HG03066 (cell line): ENCODE measurements at regions not wholly inside any gene's neighbourhood (a gene's known extent, or its start where the extent isn't known, plus 50 kb on each side); places are given as distances from the start of the nearest gene placed in this dataset.

Experiments
- ATAC-seq: cut with Tn5 transposase; IDR thresholded peaks from one replicate; pipeline ENCODE4 v1.9.1; 2021; ENCODE audit warnings: low read depth; ENCODE audit not compliant: unreplicated experiment

- no peak for ATAC-seq
Measured at GRCh38 chr5:58261605-58262004, 198.3 kb downstream of the PLK2 start.

DNA sequence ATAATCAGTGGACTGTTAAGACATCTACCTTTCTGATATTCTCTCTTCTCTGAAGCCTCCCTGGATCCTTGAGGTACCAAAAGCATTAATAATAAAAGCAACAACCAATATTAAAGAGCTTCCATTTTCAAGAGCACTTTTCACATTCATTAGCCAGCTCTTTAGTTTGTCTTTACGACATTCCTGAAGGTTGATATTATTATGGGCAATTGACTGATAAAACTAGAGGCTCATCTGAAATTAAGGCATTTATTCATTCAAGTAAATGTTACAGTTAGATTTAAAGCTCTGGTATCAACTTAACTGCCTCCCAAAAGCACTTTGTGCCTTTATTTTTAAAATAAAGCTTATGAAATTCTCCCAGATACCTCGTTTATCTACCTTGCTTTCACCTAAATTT is 199.6 kb downstream of the PLK2 start:
- ATAC-seq = no peak

GRCh38 chr5:58259685-58260152 is 200.2 kb downstream of the PLK2 start:
- no peak for ATAC-seq

DNA sequence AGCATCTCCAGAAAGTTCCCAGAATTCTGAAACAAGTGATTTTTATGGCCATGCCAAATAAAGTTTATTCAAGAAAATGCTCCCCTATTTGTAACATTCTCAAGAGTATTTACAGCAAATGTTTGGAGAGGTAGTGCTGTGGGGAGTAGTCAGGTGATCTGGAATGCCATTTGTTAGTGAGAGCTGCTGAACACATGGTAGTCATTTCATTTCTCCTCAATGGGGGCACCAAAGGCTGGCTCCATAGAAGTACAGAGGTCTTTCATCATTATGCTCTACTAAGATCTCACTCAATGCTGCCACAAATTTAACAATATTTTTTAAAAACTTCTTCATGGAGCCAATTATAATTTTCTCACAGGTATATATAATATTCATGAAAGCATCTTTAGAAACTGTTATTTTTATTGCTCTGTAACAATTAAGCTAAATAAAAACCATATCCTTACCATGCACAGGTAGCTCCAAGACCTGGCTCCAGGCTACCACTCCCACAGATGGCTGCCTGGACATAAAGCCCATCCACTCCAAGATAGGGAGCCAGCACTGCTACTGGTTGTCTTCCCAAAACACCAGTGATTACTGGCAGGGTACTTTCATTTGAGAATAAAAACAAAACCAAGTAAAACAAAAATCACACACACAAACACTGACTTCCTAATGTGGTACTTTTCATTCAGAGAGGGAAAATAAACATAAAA is 200.8 kb downstream of the PLK2 start:
- no peak for ATAC-seq

- ATAC-seq = no peak
Measured at GRCh38 chr5:58255970-58256369, 203.9 kb downstream of the PLK2 start.

- no peak for ATAC-seq
Measured at GRCh38 chr5:58255386-58255785, 204.5 kb downstream of the PLK2 start.

DNA sequence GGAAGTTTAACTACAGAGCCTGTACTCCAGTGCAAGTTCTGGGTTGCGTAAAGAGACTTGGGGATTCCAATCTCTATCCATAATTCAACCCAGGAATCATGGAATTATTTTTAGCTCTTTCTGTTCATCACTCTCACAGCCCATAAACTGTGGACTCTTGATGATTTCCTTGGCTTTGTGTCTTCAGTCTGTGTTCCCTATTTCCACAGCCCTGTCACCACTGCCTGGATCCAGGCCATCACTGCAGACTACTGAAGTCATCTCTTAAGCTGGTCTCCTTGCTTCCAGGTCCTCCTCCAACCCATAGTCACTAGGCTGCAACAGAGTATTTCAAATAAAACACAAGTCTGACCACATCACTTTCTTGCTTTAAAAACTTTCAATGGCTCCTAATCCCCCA is 211.7 kb downstream of the PLK2 start:
- ATAC-seq = no peak

DNA sequence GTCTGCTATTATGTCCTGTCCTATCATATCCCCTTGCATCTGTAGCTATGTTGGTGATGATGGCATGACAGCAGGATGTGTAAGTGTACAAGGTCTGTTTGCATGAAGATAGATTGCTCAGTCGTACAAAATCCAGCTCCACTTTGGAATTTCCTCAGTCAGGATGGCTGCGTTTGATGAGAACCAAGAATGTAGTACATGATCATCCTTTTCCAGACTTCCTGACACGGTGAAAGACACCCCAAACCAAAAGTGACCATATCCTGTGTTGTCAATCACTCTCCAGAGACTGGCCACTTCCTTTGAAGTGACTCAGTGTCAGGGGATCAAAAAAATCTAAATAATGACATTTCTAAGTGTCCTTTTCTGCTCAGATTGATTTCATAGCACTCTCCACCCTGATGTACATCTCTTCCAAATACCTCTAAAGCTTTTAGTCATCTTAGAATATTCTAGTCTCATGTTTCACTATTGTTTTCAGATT is 213.4 kb downstream of the PLK2 start:
- ATAC-seq = no peak

- ATAC-seq = no peak
Measured at GRCh38 chr5:58245476-58245840, 214.4 kb downstream of the PLK2 start.

DNA sequence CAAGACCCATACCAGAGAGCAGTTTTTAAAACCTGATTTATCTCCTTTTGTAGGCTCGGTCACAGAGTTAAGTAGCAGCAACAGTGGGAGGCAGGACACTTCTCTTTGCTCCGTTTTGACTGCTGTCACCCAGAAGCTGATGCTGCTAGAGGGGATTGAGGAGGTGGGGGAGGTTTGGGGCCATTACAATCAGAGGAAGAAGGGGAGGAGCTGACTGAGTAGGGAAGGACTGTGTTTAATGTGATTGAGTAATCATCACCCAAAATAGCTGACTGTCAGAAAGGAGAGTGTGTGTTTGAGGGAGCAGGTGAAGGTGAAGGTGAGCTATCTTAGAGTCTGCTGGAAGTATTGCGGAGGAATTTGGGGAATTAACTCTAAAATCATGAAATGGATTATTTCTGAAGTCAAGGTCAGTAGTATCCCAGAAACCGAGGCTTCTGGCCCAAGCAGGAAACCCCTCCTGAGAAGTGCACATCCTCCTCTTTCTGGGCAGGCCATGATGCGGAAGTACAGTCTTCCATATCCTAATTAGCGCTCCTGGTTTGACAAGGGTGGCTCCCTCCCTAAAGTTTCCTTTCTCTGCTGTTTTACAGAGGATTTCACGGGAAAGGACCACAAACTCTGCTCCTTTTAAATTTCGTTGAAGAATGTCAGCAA is 214.9 kb downstream of the PLK2 start:
- ATAC-seq = no peak

DNA sequence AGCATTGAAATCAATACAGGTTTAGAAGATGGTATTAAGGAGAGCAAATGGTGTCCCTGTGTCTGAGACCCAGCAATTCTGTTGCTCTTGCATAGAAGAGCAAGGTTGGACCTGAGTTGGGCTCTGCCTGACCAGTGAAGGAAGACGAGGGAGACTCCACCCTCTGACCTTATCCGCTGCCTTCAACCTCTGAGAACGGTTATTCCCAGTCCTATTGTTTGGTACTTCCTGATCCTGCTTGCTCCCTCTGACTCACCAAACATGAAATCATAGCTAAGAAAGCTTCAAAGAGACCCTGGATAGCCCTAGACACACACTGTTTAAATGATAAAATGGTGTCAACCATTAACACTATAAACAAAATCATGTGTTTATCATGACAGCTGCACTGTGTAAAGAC is 218.5 kb downstream of the PLK2 start:
- ATAC-seq = no peak

DNA sequence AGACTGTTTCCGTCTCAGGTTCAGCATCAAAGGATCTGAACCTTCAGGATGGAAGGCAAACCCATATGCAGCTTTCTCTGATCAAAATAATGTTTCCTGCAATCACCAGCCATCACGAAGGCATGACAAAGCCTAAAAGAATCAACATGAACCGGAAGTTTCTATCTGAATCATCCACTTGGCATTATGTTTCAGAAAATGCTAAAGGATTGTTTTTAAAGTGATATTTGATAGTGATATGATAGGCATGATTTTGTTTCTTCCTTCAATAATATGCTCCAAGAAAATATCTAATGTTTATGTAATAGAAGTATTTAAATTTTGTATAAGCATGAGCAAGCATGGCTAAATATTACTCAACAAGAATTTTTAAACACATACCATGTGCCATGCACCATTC is 219.6 kb downstream of the PLK2 start:
- ATAC-seq = no peak

DNA sequence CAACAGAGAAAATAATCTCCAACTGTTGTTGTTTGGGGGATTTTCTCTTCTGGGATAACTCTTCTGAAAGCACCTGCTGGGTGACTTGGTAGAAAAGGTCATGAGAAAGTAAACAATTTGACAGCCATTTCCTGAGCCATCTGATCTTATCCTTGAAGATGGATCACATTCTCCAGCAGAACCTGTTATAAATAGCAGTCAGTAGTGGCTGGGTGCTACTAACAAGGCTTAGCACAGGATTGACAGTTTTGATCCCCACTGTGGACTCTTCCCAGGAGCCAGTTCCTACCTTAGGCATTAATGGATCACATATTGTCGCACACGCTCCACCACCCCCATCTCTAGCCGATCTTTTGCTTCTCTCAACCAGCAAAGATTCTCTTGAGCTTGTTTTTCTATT is 220.2 kb downstream of the PLK2 start:
- ATAC-seq = no peak

DNA sequence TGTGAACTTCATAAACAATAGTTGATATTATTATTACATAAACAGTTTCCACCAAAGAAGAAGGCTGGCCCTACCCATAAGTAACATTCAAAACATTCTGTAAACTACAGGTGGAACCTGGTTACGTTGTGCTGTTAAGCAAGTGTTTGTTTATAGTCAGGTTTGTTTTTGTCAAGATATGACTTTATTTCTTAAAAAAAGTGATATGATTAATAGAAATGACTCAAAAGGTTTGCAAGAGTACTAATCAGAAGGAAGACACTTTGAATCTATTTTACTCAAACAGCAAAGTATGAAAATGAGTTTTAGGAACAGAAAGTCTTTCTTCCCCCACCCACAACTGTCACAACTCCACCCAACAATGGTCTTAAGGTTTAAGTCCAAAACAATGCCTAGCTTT is 220.8 kb downstream of the PLK2 start:
- no peak for ATAC-seq

DNA sequence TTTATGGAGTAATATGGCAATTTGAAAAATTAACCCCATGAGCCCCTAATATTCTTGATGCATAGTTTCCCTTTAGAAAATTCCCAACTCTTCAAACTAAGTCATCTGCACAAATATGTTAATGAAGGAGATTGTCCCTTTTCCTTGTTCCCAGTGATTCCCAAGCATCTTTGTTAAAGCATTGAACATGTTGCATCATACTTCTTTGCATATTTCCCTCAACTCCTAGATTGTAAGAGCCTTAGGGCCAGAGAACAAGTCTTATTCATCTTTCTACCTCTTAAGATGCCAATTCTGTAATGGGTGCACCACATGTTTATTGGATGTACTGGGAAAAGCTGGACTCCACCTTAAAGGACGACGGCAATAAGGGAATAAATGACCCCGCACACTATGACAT is 223.4 kb downstream of the PLK2 start:
- ATAC-seq = no peak

GRCh38 chr5:58235299-58235698 is 224.6 kb downstream of the PLK2 start:
- no peak for ATAC-seq

- no peak for ATAC-seq
Measured at GRCh38 chr5:58232130-58232529, 227.8 kb downstream of the PLK2 start.

GRCh38 chr5:58231041-58231440 is 228.8 kb downstream of the PLK2 start:
- ATAC-seq = no peak

GRCh38 chr5:58228896-58229295 is 231.0 kb downstream of the PLK2 start:
- ATAC-seq = no peak

GRCh38 chr5:58227858-58228257 is 232.0 kb downstream of the PLK2 start:
- no peak for ATAC-seq

DNA sequence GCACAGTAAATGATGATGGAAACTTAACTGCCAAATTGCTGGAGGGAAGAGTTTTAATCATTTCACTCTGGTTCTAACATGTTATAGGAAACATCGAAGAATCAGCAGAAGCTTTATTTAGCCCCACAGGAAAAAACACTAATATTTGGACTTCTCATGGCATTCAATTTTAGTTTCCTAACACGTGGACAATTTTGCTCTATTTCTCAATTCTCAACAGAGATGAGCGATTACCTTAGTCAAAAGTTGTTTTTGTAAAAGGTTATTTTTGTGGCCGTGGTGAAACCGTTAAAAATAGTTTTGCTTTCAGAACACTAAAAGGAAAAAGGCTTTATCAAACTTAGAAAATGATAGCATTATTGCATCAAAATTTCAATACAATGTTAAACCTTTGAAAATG is 235.2 kb downstream of the PLK2 start:
- ATAC-seq = no peak

GRCh38 chr5:58224221-58224620 is 235.7 kb downstream of the PLK2 start:
- no peak for ATAC-seq
